Middle frontal gyrus (tissue), 1 donor: ENCODE measurements at regions not wholly inside any gene's neighbourhood (a gene's known extent, or its start where the extent isn't known, plus 50 kb on each side); places are given as distances from the start of the nearest gene placed in this dataset.

ENCODE experiments used
- DNase-seq: peaks from one replicate; pipeline ENCODE4 v3.0.0-alpha.2; 2015; ENCODE audit warnings: low spot score; ENCODE audit errors: extremely low spot score

DNA sequence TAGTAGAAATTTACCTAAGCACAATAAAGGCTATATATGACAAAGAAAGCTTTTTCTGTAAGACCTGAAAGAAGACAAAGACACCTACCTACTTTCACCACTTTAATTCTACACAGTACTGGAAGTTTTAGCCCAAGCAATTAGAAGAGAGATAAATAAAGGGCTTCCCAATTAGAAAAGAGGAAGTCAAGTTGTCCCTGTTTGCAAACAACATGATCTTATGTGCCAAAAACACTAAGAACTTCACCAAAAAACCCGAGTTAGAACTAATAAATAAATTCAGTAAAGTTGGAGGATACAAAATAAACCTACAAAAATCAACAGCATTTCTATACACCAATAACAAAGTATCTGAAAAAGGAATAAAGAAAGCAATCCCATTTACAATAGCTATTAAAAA is 190.9 kb downstream of the NR2F2 start:
- no peak for DNase-seq

GRCh38 chr15:96524676-96525417 is 194.3 kb downstream of the NR2F2 start:
- DNase-seq: no peak

DNA sequence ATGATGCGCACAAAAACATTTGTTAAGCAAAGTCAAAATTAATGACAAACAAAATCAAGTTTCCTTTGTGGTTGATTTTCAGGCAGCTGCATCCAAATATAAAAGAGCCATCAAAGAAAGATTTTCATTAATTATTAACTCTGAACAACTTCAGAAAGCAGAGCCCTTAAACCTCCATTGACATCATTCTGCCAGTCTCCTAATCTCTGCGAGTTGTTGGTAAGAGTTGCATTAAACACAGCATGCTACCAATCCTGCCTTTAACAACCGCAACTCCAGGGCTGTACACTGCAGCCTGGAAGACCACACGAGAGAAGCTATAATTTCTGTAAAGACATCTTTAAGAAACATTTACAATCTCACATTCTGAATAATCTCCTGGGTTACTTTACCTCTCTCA is 204.6 kb downstream of the NR2F2 start:
- no peak for DNase-seq

DNA sequence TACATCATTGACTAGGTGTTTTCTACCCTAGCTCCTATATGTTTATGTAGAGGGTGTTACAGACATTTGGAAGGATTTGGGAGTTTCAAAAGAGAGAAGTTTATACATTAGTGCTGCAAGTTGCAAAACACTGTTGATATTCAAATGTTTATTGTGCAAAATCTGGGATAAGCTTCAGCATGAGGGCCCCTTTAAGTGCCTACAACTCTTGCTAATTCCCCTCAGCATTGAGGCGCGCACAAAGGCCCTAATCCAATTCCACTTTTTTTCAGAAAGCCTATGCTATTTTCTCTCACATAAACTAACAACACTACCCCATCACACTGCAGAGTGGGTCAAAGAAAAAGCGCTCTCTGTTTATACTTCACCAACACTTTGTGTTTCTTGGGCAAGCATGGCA is 208.0 kb downstream of the NR2F2 start:
- no peak for DNase-seq

GRCh38 chr15:96540283-96540682 is 209.8 kb downstream of the NR2F2 start:
- DNase-seq: no peak

DNA sequence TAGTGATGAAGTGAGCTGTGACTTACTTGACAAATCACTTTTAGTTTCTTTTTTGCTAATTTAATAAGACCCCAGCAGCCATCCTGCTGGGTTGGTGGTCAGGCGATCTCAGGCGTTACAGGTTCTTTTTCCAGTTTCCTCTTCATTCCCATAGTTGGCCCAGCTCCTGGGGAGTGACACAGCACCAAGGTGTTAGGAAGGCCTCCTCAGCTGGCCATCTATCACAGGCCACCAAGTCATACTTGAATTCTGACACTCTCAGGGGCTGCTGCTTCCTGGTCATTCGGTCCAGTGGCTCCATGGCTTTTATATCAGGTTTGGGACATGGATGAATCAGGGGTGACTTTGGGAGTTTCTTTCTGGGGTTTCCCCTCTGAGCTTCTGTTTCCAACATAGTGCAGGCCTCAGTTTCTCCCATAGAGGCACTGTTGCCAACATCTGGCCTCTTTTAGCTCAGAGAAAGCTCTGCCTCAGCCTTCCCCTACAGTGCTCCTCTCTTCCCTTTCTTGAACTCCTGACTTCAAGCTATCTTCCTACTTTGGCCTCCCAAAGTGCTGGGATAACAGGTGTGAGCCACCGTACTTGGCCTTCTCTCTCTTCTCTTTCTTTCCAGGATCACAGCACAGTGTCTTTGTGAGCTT is 211.8 kb downstream of the NR2F2 start:
- DNase-seq: no peak

DNA sequence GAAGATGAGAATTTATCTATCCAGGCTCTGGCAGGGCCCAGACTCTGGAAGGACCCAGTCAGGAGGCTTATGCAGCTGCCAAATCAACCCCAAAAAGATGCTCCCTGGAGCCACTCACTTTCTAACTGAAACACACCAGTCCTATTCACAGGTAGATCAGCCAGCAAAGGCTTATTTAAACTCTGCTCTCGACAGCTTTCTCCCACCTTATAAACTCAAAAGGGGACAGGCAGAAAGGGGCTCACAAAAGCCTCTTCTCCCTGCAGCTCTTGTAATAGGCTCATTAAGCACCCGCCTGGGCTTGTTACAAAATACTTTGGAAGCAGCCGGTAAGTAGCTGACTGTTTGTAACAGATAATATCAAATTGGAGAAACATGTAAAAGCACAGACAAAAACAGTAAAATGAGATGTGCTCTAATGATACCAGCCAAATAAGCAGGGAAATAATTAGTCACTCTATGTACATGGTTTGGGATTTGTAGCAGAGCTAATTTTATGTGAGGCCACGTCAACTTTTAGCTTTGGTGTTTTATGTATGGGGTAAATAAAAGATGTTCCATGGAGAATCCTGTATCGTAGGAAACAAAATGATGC is 213.8 kb downstream of the NR2F2 start:
- no peak for DNase-seq

GRCh38 chr15:96549136-96549535 is 218.6 kb downstream of the NR2F2 start:
- no peak for DNase-seq

GRCh38 chr15:96551196-96551595 is 220.7 kb downstream of the NR2F2 start:
- DNase-seq: no peak

DNA sequence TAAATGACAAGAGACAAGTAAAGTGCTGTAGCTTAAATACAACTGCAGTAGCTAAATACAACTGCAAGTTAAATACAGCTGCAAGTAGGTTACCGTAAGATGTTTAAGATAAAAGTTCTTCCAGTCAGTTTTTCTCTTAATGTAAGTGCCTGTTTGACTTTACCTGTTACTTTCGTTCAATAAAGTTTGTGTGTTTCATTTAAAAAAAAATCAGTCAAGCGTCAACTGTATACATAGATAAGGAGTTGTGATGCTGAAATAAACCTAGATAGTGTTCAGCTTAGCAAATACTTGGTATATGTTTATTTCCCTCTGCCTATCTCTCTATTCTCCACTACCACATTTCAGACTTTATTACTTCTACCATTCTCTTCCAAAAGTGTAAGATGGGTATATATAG is 221.2 kb downstream of the NR2F2 start:
- no peak for DNase-seq

GRCh38 chr15:96553006-96553405 is 222.5 kb downstream of the NR2F2 start:
- DNase-seq: no peak

DNA sequence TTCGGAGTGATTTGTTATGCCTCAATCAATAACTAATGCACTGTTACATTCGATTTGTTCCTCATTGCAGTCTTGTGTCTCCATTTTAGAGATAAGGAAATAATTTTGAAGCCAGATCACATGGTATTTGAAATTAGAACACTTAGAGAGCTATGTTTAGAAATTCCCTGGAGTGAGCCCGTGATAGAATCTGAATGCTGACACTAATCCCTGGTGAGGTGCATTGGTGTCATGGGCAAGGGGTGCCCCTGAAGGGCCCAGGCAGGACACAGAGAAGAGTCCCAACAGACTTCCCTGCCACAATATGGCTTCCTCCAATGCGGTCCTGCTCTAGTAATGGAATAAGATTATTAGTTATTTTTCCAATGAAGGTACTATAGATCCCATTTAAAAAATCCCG is 223.0 kb downstream of the NR2F2 start:
- DNase-seq: no peak

- DNase-seq: no peak
These were observed 223.4 kb downstream of the NR2F2 start for GRCh38 chr15:96553931-96554330.

- DNase-seq: no peak
These were observed 224.0 kb downstream of the NR2F2 start for GRCh38 chr15:96554541-96554940.

DNA sequence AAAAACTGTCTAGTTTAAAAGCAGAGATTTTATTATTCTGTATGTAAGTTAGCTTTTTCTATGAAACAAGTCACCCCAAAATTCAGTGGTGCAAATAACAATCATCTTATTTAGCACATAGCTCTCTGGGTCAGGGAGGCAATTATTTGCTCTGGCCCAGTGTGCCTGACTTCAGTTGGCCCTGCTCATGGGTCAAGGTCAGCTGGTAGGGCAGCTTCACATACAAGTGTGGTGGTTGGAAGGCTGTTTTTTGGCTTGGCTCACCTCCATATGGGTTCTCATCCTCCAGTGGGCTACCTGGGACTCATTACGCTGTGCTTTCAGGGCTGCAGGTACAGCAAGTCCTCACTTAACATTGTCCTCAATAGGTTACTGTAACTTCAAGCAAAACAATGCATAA is 228.6 kb downstream of the NR2F2 start:
- DNase-seq: no peak

DNA sequence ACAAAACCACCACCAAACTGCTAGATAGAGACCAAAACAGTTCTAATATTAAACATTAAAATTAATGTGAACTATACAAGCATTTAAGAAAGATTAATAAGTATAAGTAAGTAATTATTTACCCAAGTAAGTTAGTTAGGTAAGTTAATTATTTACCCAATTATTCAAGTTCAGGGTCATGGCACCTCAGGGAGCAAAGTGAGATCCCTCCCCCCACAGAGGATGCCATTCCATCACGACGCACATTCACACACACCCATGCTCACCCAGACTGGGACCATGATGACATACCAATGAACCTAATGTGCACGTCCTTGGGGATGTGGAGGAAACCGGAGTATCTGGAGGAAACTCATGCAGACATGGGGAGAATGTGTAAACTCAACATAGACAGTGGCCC is 229.1 kb downstream of the NR2F2 start:
- DNase-seq: no peak

DNA sequence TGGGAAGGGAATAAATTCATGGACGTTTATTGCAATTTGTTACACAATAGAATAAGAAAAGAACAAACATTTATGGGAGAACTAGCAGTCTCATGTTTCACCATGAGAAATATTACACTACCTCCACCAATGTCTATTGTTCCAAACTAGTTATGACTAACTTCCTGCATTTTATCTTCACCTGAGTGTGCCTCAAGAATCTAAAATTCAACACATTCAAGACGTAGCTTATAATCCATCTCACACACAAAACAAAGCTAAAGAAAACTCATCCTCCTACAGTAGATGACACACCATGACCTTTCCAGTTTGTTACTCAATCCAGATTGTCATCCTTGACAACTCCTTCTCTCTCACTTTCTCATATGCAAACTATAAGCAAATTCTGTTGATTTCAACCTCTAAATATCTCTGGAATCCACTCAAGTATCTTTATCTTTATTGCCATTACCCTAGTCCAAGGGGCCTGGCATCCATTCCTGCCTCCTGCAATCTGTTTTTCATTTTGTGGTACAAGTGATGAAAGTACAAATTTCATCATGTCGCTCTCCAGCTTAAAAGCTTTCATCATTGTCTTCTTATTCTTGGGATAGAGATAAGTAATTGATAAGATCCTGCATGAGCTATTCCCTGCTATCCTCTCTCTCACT is 229.9 kb downstream of the NR2F2 start:
- DNase-seq: no peak

DNA sequence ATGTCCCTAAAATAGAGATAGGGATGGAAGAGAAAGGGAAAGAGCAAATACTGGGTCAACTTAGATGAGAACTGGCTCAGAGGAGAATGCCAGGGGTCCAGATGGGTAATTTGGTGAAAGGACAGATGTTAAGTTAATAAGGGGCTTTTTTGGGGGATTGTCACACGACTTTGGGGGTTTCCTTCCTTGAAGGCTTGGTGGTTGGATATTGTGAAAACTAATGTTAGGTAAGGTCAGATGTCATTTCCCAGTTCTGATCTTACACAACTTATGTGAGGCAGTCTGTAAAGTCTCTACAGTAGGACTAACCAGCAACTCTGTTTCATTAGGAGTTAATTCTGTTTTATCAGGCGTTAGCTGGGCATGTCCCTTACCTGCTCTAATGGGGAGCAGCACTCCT is 231.1 kb downstream of the NR2F2 start:
- no peak for DNase-seq

- DNase-seq: no peak
These were observed 234.0 kb downstream of the NR2F2 start for GRCh38 chr15:96564546-96564945.

- no peak for DNase-seq
These were observed 234.8 kb downstream of the NR2F2 start for GRCh38 chr15:96565266-96565665.

- no peak for DNase-seq
These were observed 244.3 kb downstream of the NR2F2 start for GRCh38 chr15:96574782-96575181.

- no peak for DNase-seq
These were observed 246.1 kb downstream of the NR2F2 start for GRCh38 chr15:96576596-96576995.
